Dedifferentiated amniotic fluid mesenchymal stem cell (primary cell): ENCODE measurements at regions not wholly inside any gene's neighbourhood (a gene's known extent, or its start where the extent isn't known, plus 50 kb on each side); places are given as distances from the start of the nearest gene placed in this dataset.

Source experiments
- DNase-seq: peaks from one replicate; pipeline ENCODE4 v3.0.0-alpha.2; 2016; ENCODE audit errors: extremely low spot score

GRCh38 chr18:67654101-67654500, 137.6 kb upstream of the DSEL start:
- no peak for DNase-seq

GRCh38 chr18:67652288-67652687, 135.8 kb upstream of the DSEL start:
- DNase-seq, result no peak

GRCh38 chr18:67651438-67651837, 134.9 kb upstream of the DSEL start:
- no peak for DNase-seq

DNA sequence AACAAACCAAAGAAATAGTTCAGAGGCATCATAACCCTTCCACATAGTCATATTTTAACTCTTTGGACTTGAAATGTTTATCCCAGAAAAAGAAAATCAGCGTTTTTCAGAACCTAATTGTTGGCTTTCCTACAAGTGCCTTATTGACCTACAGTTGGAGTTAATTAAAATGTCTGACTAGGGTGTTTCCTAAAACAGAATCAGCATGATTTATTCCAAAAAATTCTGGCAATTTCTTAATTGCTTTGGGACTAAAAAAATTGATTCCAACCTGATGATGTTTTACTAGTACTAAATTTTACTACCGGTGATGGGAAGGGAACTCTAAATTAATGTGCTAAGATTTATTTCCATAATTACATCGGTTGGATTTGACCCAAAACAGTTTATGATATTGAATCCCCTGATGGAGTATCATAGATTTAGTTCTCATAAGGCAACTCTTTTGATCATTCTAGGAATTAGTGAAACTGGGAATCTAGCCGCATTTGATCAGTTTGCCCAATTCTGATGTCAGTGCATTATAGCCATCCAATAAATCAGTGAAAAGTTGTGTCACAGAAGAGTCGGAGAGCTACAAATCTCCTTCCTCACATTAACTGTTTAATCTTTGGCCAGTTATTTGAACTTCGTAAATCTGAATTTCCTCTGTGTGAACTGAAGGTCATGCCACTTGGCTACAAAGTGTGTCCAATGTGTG, 134.3 kb upstream of the DSEL start:
- no peak for DNase-seq

DNA sequence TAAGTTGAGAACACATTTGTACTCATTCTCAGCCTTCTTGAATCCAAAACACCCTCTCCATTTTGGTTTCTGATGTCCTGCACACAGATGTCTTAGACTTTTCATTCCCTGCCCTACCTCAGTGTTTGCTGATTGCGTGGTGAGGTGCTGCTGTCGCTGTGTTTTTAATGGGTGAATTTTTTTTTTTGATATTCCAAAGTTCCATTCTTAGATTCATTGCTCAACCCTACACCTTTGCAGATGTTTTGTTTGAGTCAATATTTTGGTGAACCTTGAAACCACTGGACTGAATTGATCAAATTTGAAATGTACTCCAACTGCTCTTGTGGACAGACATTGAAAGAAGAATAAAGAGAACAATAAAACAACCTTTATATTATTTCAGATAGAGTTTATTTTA, 130.4 kb upstream of the DSEL start:
- no peak for DNase-seq

GRCh38 chr18:67644226-67644625, 127.7 kb upstream of the DSEL start:
- no peak for DNase-seq

DNA sequence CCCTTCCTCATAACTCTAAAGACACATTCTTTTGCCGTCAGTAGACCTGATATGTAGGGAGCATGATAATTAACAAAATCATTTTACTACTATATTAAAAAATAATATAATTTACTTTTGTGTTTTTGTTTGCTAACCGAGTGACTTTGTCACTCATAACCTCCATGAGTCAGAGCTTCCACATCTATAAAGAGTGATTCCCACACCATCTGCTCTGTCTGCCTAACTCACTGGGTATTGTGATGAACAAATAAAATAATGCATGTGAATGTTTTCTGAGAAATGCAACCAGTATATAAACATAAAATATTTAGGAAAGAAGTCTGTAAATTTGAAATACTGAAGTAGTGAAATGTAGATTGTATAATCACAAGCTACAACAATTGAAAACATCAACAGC, 123.4 kb upstream of the DSEL start:
- no peak for DNase-seq

DNA sequence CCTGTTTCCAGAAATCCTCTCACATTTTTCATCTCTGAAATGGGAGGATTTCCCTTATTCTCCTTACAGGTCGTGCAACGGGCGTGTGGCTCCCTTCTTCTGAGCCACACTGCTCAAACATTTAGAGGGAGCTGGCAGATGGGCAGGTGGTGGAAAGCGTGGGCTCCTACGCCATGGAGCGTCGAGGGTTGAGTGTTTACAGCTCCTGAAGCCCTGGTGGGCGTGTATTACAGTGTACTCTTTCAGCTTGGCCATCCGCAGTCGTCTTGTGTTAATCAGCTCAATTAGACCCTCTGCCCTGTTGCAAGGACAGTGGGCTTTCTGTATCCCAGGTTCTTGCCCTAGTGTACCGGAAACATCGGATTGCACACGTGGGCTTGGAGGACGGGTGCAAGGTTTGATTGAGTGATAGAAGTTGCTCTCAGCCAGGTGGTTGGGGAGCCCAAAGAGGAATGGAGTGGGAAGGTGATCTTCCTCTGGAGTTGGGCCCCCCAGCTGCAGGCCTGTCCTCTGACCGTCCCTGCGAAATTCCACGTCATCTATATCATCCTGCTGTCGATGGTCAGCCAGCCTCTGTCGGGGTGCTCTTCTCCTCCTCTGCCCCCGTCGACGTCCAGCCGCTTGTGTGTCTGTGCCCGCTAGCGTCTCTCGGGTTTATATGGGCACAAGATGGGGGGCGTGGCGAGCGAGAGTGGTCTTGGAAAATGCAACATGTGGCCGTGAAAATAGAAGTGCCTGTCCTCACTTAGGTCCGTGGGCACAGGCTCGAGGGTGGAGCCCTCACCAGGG, 120.3 kb upstream of the DSEL start:
- no peak for DNase-seq

DNA sequence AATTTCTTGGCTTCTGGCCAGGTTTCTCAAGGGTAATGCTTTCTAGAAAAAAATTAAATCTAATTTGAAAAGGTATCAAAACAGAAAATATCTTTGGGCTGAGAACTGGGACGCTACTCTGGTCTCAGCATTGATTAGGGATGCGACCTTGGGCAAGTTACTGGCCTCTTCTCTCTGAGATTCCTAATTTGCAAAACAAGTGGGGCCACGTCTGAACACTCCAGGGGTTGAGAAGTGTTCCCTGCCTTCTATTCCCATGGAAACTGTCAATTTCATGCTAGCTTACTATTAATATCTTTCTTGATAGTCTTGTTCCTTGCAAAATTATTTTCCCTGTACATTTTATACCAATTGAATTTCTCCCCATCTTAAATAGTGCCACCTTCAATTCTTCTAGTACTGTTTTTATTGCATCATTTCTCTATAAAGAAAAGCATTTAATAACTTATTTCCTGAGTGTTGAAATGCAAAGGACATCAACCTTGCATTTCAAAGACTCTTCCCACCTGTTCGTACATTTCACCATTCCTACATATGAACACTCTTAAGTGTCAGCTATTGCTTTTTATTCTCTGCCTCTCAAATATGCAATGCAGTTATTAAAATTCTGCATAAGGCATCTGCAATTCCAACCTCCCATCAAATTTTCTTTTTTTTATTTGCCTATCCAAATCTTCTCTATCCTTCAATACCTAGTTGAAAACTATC, 118.3 kb upstream of the DSEL start:
- no peak for DNase-seq

- DNase-seq, result no peak
Observed at GRCh38 chr18:67633939-67634338, 117.4 kb upstream of the DSEL start.

DNA sequence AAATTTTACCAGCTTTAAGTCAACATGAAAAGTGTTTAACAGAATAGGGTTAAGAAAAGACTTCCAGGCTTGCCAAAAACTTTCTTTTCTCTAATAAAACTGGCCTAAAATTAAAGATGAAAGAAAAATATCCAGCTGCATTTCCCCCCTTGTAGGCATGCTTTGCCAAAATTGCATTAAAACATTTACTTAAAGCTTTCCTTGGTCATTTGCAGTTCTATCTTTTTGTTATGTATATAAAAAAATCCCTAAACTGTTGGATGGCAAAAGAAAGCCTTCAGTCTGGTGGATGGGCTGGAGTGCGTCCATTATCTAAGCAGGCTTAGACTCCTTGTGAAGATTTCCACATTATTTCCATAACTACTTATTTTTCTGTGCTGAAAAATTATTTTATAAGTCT, 105.4 kb upstream of the DSEL start:
- no peak for DNase-seq

DNA sequence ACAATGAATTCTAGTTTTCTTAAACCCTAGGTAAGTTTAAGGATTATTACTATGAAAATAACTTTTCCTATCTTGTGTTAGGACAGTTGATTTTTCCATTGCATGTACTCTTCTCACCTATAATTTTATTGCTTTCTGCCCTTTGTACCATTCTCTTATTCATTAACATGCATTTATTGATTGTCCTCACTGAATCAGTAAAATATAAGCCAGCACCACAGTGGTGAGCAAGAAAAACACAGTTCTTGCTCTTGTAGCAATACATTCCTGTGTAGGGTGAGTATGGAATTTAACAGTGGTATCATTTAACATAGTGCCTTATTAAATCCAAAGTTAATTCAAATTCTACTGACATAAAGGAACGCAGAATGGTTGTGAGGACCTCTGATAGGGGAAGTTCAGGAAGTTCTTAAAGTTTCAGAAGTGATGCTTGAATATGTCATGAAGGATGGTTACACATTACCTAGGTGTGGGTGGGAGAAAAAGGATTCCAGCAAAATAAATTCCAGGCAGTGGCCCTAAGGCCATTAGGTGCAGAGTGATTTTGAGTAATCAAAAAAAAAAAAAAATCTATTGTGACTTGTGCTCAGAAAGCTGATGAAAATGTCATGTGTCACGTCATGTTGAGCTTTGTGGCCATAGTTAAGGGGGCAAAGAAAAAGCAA, 104.7 kb upstream of the DSEL start:
- no peak for DNase-seq

DNA sequence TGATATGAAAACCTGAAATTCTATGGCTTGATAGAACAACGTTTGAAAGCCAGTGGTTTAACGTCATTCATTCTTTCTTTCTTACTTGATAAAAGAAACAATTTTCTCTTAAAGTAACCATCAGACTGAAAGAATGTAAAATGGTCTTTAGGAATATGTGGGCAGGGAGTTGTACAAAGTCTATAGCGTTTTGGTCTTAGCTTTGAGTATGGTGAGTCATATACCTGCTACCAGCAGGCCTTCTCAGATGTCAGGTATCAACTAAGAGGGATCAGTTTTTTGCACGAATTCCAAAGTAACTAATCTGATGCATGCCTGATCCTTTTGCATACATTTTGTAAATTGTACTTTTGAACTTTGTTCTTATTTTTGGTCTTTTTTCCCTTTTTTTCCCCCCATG, 101.5 kb upstream of the DSEL start:
- no peak for DNase-seq

GRCh38 chr18:67615876-67616275, 99.4 kb upstream of the DSEL start:
- DNase-seq, result no peak

- no peak for DNase-seq
Observed at GRCh38 chr18:67613731-67614130, 97.2 kb upstream of the DSEL start.

DNA sequence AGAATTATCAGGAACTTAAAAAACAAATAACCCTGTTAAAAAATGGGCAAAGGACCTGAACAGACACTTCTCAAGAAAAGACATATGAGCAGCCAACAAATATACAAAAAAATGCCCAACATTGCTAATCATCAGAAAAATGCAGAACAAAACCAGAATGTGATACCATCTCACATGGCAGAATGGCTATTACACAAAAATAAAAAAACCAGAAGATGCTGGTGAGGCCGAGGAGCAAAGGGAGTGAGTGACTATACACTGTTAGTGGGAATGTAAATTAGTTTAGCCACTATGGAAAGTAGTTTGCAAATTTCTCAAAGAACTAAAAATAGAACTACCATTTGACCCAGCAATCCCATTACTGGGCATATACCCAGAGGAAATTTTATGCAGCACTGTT, 95.8 kb upstream of the DSEL start:
- DNase-seq, result no peak

DNA sequence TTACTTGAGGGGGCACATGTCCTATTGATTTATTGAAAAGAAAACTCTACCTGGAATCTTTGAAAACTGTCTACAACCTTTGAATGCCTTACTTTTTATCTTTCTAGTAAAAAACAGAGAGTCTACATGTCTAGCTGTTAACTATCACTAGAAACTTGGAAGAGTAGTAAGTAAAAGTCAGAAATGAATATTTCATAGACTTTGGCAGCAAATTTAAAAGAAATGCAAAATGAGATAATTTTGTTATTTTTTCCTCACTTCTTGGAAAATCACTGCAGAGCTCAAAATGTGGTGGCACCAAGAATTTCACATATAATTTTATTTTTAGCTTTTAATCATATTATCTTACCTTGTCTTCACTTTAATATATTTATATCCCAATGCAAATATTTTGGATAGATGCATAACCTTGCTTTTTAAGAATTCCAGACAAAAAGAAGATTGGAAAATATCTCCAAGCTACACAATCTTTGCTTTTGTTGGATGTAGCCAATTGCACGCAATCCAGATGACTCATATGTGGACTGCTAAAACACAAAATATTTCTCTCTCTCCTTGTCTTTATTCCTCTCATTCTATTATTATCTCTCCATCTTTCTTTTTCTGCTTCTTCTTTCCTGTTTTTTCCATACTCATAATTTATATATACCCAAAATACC, 92.2 kb upstream of the DSEL start:
- DNase-seq, result peak; percentile 64

- no peak for DNase-seq
Observed at GRCh38 chr18:67608191-67608590, 91.7 kb upstream of the DSEL start.

- DNase-seq, result peak; percentile 28
Observed at GRCh38 chr18:67600181-67601180, 84.0 kb upstream of the DSEL start.

DNA sequence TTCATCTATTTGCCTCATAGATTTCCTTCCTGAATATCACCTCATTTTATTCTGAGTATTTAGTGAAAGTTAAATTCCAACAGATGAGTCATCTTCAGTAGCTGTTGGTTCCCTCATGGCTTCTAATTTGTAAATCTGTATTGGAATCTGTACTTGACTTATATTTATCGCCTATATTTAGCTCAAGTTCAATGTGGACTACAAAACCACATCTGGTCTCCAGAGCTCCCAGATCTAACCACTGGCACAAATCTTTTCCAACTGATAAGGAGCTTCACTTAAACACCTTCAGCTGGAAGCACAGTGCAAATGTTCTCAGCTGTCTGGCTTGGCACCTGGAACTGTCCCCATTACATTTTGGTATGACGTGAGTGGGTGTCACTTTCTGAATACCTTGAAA, 82.8 kb upstream of the DSEL start:
- no peak for DNase-seq

DNA sequence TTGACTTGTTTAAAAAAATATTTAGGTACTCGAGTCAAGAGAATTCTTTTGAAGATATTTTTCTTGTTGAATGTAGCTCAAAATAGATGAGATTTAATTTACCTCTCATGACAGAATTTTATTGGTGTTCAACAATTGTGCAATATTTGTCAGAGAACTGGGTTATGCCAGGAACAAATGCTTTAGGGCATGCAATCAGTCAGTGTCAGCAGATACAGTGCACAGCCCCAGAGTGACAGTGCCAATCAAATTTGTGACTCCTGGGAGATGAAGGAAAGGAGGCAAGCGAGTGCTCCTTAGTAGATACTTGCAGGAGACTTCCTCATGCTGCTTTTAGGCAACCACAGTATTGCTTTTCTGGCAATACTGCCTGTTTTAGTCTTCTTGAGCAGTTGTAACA, 81.2 kb upstream of the DSEL start:
- DNase-seq, result no peak
